ENCODE measurements at regions not wholly inside any gene's neighbourhood (a gene's known extent, or its start where the extent isn't known, plus 50 kb on each side); places are given as distances from the start of the nearest gene placed in this dataset.

- TF ChIP-seq GATA2 (IDR thresholded peaks at IDR 0.05; ENCODE audit: low read depth, low read length) (no peak), GATA3 (IDR thresholded peaks at IDR 0.05; ENCODE audit: low read depth, low read length) (no peak)
These were observed 232.5 kb downstream of the PARP8 start for GRCh38 chr5:50898966-50899365.

GRCh38 chr5:50900952-50901510, 234.6 kb downstream of the PARP8 start:
- no peak for TF ChIP-seq GATA2 (IDR thresholded peaks at IDR 0.05; ENCODE audit: low read depth, low read length)
- no peak for TF ChIP-seq GATA3 (IDR thresholded peaks at IDR 0.05; ENCODE audit: low read depth, low read length)

DNA sequence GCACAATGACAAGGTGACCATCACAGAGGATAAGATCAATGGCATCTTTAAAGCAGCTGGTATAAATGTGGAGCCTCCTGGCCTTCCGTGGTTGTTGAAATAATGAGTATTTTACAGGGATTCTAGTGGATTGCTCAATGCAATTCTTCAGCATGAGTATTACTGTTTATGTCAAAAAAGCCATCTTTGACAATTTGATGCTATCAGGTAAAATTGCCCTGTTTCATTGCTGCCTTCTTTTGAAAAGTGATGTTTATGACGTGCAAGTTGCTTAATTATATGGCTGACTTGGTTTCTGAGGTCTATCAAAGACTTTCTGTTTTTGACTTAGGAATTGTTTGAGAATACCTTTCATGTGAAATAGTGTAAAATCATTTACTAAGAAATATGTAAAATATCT, 237.2 kb downstream of the PARP8 start:
- TF ChIP-seq GATA2 (IDR thresholded peaks at IDR 0.05; ENCODE audit: low read depth, low read length) (no peak), GATA3 (IDR thresholded peaks at IDR 0.05; ENCODE audit: low read depth, low read length) (no peak)

DNA sequence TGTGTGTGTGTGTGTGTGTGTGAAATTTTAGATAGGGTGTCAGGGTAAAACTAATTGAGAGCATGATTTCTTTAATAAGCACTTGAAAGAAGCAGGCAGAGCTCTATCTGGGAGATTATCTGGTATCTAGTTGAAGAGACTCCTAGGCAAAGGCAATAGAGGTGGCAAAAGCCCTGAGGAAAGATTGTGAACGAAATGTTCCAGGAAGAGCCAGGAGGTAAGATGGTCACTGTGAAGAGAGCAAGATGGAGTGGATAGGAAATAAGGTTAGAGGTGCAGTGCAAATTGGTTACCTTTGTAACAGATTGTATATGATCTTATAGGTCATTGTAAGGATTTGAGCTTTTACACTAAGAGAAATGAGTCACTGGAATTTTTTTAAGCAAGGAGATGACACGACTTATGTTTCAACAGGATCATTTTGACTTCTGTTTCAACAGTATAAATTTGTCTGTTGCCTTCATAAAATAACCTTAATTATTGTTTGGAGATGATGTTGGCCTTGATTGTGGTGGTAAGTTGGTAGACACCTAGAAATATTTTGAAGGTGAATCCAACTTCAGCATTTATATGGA, 239.6 kb downstream of the PARP8 start:
- no peak for TF ChIP-seq GATA2 (IDR thresholded peaks at IDR 0.05; ENCODE audit: low read depth, low read length)

DNA sequence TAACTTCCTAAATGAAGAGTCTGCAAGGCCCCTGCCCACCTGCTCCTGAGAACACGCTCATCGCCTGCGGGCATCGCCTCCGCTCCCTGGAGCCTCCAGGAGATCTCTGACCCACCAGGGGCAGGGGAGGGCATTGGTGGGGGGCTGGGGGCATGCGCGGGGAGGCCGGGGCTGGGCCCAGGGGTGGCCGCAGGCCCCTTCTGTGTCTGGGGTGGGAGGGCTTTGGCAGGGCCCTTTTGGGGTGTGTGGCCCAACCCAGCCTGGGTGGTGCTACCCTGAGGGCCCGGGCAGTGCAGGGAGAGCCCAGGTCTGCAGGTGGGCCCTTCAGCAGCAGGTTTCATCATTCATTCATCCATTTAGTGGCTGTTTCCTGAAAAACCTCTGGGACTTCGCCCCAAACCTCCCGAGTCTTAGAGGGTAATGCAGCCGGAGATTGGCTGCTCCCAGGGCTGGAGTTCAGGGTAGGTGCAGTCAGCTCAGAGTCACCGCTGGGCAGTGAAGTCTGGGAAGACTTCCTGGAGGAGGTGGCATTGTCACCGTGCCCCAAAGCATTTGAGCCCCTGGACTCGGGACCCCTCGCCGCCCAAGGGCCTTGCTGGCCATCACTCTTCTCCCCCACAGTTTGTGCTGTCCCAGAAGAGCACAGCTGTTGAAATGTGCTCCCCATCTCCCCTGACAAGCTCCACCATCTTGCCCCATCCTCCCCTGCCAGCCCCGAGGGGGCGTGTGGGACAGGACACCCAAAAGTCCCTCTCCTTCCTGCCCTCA, 255.1 kb downstream of the PARP8 start:
- TF ChIP-seq GATA3 (IDR thresholded peaks at IDR 0.05; ENCODE audit: low read depth, low read length) (no peak), GATA2 (IDR thresholded peaks at IDR 0.05; ENCODE audit: low read depth, low read length) (no peak)

GRCh38 chr5:50922942-50923767, 256.7 kb downstream of the PARP8 start:
- no peak for TF ChIP-seq GATA3 (IDR thresholded peaks at IDR 0.05; ENCODE audit: low read depth, low read length)
- TF ChIP-seq GATA2 (IDR thresholded peaks at IDR 0.05; ENCODE audit: low read depth, low read length), result no peak

DNA sequence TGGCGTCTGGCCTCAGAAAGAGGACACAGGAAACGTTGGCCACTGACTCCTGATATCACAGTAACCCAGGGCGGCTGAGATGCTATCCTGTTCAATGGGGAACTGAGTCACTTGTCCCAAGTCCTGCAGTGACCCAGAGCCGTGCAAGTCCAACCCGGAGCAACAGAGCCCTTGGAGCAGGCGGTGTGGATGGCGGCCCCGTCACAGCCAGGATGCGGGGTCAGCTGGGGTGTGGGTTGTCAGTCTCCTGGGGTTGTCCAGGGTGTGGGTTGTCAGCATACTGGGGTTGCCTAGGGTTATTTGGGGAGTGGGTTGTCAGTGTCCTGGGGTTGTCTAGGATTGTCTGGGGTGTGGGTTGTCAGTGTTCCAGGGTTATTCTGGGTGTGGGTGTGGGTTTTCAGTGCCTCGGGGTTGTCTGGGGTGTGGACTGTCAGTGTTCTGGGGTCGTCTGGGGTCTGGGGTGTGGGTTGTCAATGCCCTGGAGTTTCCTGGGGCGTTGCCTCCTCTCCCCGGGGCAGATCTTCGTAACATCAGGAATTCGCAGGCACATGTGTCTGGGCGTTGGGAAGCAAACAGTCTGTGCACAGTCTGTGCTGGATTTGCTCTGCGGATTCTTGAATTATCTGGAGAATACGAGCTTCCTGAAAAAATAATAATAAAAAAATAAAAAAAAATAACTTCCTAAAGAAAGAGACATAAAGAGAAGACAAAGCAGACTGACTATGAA, 257.5 kb downstream of the PARP8 start:
- no peak for TF ChIP-seq GATA2 (IDR thresholded peaks at IDR 0.05; ENCODE audit: low read depth, low read length)
- TF ChIP-seq GATA3 (IDR thresholded peaks at IDR 0.05; ENCODE audit: low read depth, low read length), result no peak

GRCh38 chr5:50927953-50928352, 261.5 kb downstream of the PARP8 start:
- TF ChIP-seq GATA2 (IDR thresholded peaks at IDR 0.05; ENCODE audit: low read depth, low read length) (no peak), GATA3 (IDR thresholded peaks at IDR 0.05; ENCODE audit: low read depth, low read length) (no peak)

DNA sequence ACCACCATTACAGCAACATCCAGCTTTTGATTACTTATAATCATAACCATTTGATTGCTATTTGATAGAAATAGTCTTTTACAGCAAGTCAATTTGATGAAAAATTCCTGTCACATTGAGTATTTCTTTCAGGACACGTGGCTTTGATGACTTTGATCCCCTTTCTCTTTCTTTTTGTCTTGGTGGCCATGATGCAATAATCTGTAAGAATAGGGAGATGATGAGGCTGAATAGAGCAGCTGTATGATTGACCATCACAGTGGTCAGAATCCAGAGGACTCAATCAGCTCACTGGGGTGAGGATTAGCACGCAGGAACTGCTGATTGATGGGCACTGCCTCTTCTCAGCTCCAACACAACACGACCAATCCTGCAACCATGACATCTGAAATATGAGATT, 262.7 kb downstream of the PARP8 start:
- TF ChIP-seq GATA3 (IDR thresholded peaks at IDR 0.05; ENCODE audit: low read depth, low read length) (no peak), GATA2 (IDR thresholded peaks at IDR 0.05; ENCODE audit: low read depth, low read length) (no peak)

DNA sequence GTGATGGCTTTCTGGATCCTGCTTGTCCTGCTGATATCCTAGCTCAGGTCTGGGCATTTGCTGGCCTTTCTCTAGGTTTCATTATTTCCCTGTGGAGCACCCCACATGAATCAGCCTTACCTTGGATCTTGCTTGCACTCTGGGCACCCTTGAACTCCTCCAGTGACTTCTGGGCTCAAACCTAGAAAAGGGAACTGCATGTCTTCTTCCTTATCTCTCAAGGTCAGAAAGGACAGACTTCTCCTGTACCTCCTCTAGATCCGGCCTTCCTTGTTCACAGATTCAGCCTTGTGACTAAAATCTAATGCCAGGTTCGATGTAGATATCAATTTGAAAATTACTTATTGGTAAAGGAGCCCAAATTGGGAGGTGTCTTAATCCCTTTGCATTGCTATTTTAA, 267.9 kb downstream of the PARP8 start:
- TF ChIP-seq GATA2 (IDR thresholded peaks at IDR 0.05; ENCODE audit: low read depth, low read length) (no peak), GATA3 (IDR thresholded peaks at IDR 0.05; ENCODE audit: low read depth, low read length) (no peak)

DNA sequence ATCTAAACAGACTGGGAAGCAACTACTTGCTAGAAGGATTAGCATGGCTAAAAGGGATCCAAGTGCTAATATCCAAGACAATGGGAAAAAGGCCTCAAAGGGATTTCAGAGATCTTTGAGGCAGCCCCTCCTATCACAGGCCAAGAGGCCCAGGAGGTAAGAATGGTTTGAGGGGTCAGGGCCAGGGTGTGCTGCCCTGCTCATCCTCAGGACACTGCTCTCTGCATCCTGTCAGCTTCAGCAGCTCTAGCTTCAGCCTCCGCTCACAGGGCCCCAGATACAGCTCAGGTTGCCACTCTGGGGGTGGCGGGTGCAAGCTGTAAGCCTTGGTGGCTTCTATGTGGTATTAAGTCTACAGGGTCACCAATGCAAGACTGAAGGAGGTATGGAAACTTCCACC, 278.7 kb downstream of the PARP8 start:
- TF ChIP-seq GATA2 (IDR thresholded peaks at IDR 0.05; ENCODE audit: low read depth, low read length) (no peak), GATA3 (IDR thresholded peaks at IDR 0.05; ENCODE audit: low read depth, low read length) (no peak)

GRCh38 chr5:50947906-50948683, 281.7 kb downstream of the PARP8 start:
- TF ChIP-seq GATA2 (IDR thresholded peaks at IDR 0.05; ENCODE audit: low read depth, low read length) (no peak), GATA3 (IDR thresholded peaks at IDR 0.05; ENCODE audit: low read depth, low read length) (no peak)

DNA sequence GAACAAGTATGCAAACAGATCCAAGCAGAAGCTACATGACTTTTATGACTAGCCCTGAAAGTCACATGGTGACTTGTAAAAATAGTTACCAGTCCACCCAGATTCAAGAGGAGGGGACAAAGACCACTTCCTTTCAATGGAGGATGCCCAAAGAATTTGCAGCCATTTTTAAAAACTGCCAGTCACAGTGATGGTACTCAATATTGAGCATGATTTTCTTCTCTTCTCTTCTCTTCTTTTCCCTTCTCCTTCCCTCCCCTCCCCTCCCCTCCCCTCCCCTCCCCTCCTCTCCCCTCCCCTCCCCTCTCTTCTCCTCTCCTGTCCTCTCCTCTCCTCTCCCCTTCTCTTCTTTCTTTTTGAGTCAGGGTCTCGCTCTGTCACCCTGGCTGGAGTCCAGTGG, 286.9 kb downstream of the PARP8 start:
- TF ChIP-seq GATA3 (IDR thresholded peaks at IDR 0.05; ENCODE audit: low read depth, low read length), result no peak
- no peak for TF ChIP-seq GATA2 (IDR thresholded peaks at IDR 0.05; ENCODE audit: low read depth, low read length)

Data from SH-SY5Y (cell line).